A673 (cell line): ENCODE measurements at regions not wholly inside any gene's neighbourhood (a gene's known extent, or its start where the extent isn't known, plus 50 kb on each side); places are given as distances from the start of the nearest gene placed in this dataset.

ENCODE experiments used
- EZH2 ChIP-seq: fragments of 200-600 bp; sonication (generic); IDR thresholded peaks from 2 replicates; pipeline ENCODE4 v1.6.1; 2017; ENCODE audit warnings: borderline replicate concordance, low read depth, mild to moderate bottlenecking, mixed read lengths, antibody characterized with exemption, low read length; ENCODE audit not compliant: poor library complexity, severe bottlenecking
- TF ChIP-seq, protein P1 (sequence below): fragments of 300-800, 200-600 bp; sonication (generic); conservative IDR thresholded peaks from 2 replicates; pipeline ENCODE4 v1.5.1; 2017; ENCODE audit warnings: low read depth, mild to moderate bottlenecking, antibody characterized with exemption, low read length, moderate library complexity, mixed read lengths

- TF ChIP-seq, protein P1, sequence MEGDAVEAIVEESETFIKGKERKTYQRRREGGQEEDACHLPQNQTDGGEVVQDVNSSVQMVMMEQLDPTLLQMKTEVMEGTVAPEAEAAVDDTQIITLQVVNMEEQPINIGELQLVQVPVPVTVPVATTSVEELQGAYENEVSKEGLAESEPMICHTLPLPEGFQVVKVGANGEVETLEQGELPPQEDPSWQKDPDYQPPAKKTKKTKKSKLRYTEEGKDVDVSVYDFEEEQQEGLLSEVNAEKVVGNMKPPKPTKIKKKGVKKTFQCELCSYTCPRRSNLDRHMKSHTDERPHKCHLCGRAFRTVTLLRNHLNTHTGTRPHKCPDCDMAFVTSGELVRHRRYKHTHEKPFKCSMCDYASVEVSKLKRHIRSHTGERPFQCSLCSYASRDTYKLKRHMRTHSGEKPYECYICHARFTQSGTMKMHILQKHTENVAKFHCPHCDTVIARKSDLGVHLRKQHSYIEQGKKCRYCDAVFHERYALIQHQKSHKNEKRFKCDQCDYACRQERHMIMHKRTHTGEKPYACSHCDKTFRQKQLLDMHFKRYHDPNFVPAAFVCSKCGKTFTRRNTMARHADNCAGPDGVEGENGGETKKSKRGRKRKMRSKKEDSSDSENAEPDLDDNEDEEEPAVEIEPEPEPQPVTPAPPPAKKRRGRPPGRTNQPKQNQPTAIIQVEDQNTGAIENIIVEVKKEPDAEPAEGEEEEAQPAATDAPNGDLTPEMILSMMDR = no peak
- TF ChIP-seq EZH2 = no peak
These were observed 239.3 kb downstream of the GAS1 start for GRCh38 chr9:86707932-86708510.
